Hepatocyte (in vitro differentiated cells): ENCODE measurements at regions not wholly inside any gene's neighbourhood (a gene's known extent, or its start where the extent isn't known, plus 50 kb on each side); places are given as distances from the start of the nearest gene placed in this dataset.

Experiments used
- EZH2phosphoT487 ChIP-seq: fragments of 200-600 bp; sonication (generic); IDR thresholded peaks from one replicate; pipeline ENCODE4 v1.6.1; 2018; ENCODE audit warnings: antibody characterized with exemption, mild to moderate bottlenecking, low read depth, moderate library complexity; ENCODE audit not compliant: unreplicated experiment, severe bottlenecking
- TF ChIP-seq, protein P1 (sequence below): fragments of 200-600 bp; sonication (generic); IDR thresholded peaks from 2 replicates; pipeline ENCODE4 v1.5.1; 2016; ENCODE audit warnings: antibody characterized with exemption, mild to moderate bottlenecking; ENCODE audit not compliant: poor library complexity

DNA sequence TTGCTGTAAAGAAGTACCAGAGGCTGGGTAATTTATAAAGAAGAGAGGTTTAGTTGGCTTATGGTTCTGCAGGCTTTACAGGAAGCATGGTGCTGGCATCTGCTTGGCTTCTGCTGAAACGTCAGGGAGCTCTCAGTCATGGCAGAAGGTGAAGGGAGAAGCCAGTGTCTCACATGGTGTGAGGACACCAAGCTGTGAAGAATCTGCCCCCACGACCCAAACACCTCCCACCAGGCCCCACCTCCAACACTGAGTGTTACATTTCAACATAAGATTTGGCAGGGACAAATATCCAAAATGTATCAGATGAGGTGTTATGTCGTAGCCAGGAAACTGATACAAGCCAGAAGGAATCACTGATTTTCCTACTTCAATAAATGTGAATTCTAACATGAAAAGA is 136.5 kb downstream of the CYSLTR2 start:
- TF ChIP-seq, protein P1, sequence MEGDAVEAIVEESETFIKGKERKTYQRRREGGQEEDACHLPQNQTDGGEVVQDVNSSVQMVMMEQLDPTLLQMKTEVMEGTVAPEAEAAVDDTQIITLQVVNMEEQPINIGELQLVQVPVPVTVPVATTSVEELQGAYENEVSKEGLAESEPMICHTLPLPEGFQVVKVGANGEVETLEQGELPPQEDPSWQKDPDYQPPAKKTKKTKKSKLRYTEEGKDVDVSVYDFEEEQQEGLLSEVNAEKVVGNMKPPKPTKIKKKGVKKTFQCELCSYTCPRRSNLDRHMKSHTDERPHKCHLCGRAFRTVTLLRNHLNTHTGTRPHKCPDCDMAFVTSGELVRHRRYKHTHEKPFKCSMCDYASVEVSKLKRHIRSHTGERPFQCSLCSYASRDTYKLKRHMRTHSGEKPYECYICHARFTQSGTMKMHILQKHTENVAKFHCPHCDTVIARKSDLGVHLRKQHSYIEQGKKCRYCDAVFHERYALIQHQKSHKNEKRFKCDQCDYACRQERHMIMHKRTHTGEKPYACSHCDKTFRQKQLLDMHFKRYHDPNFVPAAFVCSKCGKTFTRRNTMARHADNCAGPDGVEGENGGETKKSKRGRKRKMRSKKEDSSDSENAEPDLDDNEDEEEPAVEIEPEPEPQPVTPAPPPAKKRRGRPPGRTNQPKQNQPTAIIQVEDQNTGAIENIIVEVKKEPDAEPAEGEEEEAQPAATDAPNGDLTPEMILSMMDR = no peak
- TF ChIP-seq EZH2phosphoT487 = no peak
